Gastroesophageal sphincter (tissue), 4 donors: ENCODE measurements at regions not wholly inside any gene's neighbourhood (a gene's known extent, or its start where the extent isn't known, plus 50 kb on each side); places are given as distances from the start of the nearest gene placed in this dataset.

Experiments
- ATAC-seq: fragments of 150-250 bp; one replicate; pipeline ENCODE4 v1.9.1; 2016; ENCODE audit warnings: mild to moderate bottlenecking, moderate library complexity
- H3K27ac ChIP-seq, 4 donors: fragments of 200-600 bp; sonication (generic) in 3 of 4; 1 replicate in 3 of 4; 2 replicates in 1 of 4; pipeline ENCODE4 v1.5.1; 2016 to 2019
- H3K27me3 ChIP-seq: fragments of 200-600 bp; sonication (generic); one replicate; pipeline ENCODE4 v1.5.1; 2019
- H3K36me3 ChIP-seq, 2 donors: fragments of 200-600 bp; sonication (generic); one replicate each; pipeline ENCODE4 v1.5.1; 2019; ENCODE audit warnings: control low read depth in 1 of 2
- H3K4me1 ChIP-seq, 3 donors: fragments of 200-600 bp; sonication (generic); 1 replicate in 2 of 3; 2 replicates in 1 of 3; pipeline ENCODE4 v1.5.1; 2016 to 2019; ENCODE audit warnings: control low read depth in 2 of 3
- H3K4me3 ChIP-seq, 2 donors: fragments of 200-600 bp; sonication (generic); one replicate each; pipeline ENCODE4 v1.5.1; 2019; ENCODE audit warnings: mild to moderate bottlenecking in 1 of 2, moderate library complexity in 1 of 2
- H3K9me3 ChIP-seq, 3 donors: fragments of 200-600 bp; sonication (generic); one replicate each; pipeline ENCODE4 v1.5.1; 2017 to 2019; ENCODE audit warnings: control low read depth in 2 of 3
- EP300 ChIP-seq: sonication (generic); formaldehyde crosslinking; IDR thresholded peaks from one replicate; pipeline ENCODE4 v1.6.1; 2017; ENCODE audit warnings: antibody characterized with exemption, mild to moderate bottlenecking
- POLR2A ChIP-seq, 2 donors: fragments of 450-650 bp; IDR thresholded peaks; one replicate each; pipeline ENCODE4 v1.6.1; 2017; ENCODE audit warnings: antibody characterized with exemption in 2 of 2, mild to moderate bottlenecking in 2 of 2, moderate library complexity in 1 of 2
- POLR2AphosphoS5 ChIP-seq: sonication (generic); formaldehyde crosslinking; IDR thresholded peaks from one replicate; pipeline ENCODE4 v1.6.1; 2017; ENCODE audit warnings: antibody characterized with exemption
- WGBS, 2 donors: methylation state at CpG; one replicate each; pipeline ENCODE4 v1.1.5; 2018; ENCODE audit warnings: low coverage in 1 of 2; 5-methylcytosine and 5-hydroxymethylcytosine counted together
- TF ChIP-seq, protein P1 (sequence below), 4 experiments: fragments of 200-600 bp in 2 of 4; fragments of 450-650 bp in 2 of 4; sonication (generic) in 1 of 4; IDR thresholded peaks; one replicate each; pipeline ENCODE4 v1.5.1; 2017 to 2019; ENCODE audit warnings: antibody characterized with exemption in 4 of 4, mild to moderate bottlenecking in 2 of 4, moderate library complexity in 2 of 4

DNA sequence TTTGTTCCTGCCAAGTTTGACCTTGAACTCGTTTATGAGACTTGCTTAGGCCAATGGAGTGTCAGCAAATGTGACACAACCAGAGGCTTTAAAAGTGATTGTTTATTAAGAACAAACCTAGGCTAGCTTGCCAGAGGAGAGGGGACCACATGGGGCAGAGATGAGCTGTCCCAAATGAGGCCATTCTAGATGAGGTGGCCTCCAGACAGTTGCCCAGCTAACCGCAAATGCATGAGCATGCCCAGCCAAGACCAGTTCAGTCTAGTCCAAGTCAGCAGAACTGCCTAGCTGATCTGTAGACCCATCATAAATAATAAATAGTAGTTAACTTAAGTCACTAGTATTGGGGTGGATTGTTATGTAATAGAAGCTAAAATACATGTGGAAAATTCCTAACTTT, 172.8 kb upstream of the DYRK2 start:
- TF ChIP-seq, protein P1, sequence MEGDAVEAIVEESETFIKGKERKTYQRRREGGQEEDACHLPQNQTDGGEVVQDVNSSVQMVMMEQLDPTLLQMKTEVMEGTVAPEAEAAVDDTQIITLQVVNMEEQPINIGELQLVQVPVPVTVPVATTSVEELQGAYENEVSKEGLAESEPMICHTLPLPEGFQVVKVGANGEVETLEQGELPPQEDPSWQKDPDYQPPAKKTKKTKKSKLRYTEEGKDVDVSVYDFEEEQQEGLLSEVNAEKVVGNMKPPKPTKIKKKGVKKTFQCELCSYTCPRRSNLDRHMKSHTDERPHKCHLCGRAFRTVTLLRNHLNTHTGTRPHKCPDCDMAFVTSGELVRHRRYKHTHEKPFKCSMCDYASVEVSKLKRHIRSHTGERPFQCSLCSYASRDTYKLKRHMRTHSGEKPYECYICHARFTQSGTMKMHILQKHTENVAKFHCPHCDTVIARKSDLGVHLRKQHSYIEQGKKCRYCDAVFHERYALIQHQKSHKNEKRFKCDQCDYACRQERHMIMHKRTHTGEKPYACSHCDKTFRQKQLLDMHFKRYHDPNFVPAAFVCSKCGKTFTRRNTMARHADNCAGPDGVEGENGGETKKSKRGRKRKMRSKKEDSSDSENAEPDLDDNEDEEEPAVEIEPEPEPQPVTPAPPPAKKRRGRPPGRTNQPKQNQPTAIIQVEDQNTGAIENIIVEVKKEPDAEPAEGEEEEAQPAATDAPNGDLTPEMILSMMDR (IDR thresholded peaks at IDR 0.05) = no peak
- no peak for TF ChIP-seq EP300
- no peak for TF ChIP-seq POLR2A (IDR thresholded peaks at IDR 0.05)
- TF ChIP-seq POLR2AphosphoS5 = no peak
- no peaks in the 10 kb centered on the region for H3K27me3 ChIP-seq
- H3K9me3 ChIP-seq = no peaks in the 10 kb centered on the region
- 78% methylated on average over 2 of the region's 2 CpGs; no CpG with 5 or more reads in 1 of the 2 donors for WGBS, 2 donors
- no peaks in the 10 kb centered on the region for H3K36me3 ChIP-seq
- no peak overlapping the region for H3K27ac ChIP-seq
- no peak overlapping the region for H3K4me3 ChIP-seq
- no peak for ATAC-seq
- H3K4me1 ChIP-seq = peaks cover 0 to 19% (median 6%) of the 10 kb centered on the region in 3 donors

DNA sequence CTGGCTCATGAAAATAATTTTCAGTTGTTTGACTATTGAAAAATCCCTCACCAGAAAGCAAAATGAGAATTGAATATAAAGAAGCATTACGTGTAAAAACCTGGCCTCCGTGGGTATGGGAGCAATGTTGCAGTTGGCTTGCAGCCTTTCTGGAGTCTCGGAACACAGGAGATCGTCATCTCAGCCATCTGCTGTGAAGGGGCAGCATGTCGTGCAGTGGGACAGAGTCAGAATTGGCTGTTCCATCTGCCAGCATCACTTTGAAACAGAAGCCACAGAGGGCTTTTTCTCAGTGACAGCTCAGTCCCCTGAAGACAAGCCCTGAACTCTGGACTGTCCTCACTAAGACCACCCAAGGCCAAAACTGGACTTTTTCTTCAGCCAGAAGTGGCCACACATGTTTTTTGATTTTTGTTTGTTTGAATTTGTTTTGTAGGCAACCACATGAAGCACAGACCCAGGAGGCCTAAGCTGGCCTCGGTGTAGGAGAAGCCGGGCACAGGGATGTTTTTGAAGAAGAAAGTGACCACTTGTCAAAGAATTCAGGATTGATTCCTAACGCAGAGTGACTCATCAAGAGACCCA, 170.8 kb upstream of the DYRK2 start:
- Histone ChIP-seq H3K27me3 (no peaks in the 10 kb centered on the region), H3K36me3 (no peaks in the 10 kb centered on the region), H3K4me3 (no peak overlapping the region), H3K9me3 (no peaks in the 10 kb centered on the region), H3K4me1 (peaks cover 0 to 5% (median 0%) of the 10 kb centered on the region in 3 donors), H3K27ac (no peak overlapping the region)
- WGBS, 2 donors = 92 to 97% methylated on average over 8 of the region's 8 CpGs
- no peak for ATAC-seq
- no peak for TF ChIP-seq POLR2AphosphoS5

DNA sequence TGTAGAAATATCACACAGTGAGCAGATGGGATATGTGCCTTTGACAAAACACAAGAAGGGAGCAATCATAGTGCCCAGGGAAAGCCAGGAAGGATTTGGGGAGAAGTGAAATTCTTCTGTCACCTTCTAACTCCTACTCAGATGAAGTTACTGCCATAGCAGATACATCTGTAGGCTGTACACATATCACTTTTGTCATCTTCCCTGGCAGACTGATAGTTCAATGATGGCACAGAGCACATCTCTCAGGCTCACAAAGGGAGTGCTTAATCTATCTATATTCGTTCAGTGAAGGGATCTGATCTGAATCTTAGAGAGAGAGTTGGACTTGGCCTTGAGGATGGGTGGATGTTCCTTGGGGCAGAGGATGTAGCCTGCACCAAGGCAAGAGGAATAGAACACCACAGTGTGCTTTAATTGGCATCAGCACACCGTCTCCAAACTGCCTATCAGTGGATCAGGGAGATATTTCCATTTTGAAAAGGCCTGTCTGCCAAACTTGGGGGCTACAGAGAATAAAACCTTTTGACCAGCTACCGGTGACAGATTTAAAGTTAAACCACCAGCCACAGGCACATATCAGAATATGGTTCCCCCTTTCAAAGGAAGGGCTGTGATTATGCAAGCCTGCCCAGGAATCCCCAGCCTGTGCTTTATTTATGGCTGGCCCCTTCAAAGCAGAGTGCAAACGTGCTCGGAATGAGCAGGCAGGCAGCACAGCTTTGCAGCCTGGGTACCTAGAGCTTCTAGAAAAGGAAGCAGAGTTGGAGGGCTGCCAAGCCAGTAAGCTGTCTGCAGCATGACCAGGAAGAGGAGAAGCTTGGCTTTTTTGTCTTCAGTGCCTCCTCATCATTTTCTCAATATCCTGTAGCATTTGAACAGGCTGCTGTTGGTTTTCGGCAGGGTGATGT, 165.5 kb upstream of the DYRK2 start:
- H3K27me3 ChIP-seq = no peaks in the 10 kb centered on the region
- H3K27ac ChIP-seq = peak overlapping the region in 1 of 4 donors; percentile 8
- no peaks in the 10 kb centered on the region for H3K36me3 ChIP-seq
- peak; percentile 71 for ATAC-seq
- TF ChIP-seq POLR2A (IDR thresholded peaks at IDR 0.05) (no peak), EP300 (no peak), POLR2AphosphoS5 (no peak)
- TF ChIP-seq, protein P1 (IDR thresholded peaks at IDR 0.05) = no peak
- no peak overlapping the region for H3K4me3 ChIP-seq
- no peaks in the 10 kb centered on the region for H3K9me3 ChIP-seq
- H3K4me1 ChIP-seq = peaks cover 0 to 18% (median 8%) of the 10 kb centered on the region in 3 donors
- 52 to 71% methylated on average over 2 to 6 of the region's 6 CpGs for WGBS, 2 donors

DNA sequence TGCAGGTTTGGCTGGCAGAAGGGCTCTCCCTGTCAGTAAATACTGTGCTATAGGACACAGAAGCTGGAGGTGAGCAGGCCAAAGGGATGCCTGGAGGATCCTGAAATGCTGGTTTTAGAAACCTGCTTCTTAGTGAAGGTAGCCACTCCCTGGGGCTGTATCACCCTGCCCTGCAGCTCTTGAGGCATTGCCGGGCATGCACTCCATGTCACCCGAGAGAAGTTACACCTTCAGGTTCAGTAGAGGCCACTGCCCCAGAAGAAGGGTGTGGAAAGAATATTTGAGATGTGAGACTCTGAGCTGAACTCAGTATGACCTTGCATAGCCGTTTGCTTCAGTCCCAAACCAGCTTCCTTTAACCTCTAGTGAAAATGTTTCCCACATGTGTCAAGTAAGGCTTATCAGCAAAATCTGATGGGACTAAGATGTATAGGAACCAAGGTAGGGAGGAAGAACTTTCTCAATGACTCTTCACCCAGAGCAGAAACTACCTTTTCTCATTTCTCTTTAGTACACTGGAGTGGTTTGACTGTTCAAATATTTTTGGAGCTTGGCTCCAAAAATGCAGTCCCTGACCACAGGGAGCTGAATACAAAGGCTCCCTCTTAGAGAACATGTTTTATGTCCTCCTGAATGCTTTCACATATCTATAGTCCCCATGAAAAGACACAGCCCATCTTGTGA, 164.5 kb upstream of the DYRK2 start:
- WGBS, 2 donors = 22 to 50% methylated on average over 1 of the region's 3 CpGs
- TF ChIP-seq POLR2A (IDR thresholded peaks at IDR 0.05) (no peak), POLR2AphosphoS5 (no peak), EP300 (no peak)
- TF ChIP-seq, protein P1 (IDR thresholded peaks at IDR 0.05) = no peak
- H3K9me3 ChIP-seq = no peaks in the 10 kb centered on the region
- no peaks in the 10 kb centered on the region for H3K27me3 ChIP-seq
- ATAC-seq = no peak
- H3K36me3 ChIP-seq = no peaks in the 10 kb centered on the region
- H3K4me3 ChIP-seq = no peak overlapping the region
- H3K4me1 ChIP-seq = peaks cover 0 to 18% (median 8%) of the 10 kb centered on the region in 3 donors
- H3K27ac ChIP-seq = no peak overlapping the region

DNA sequence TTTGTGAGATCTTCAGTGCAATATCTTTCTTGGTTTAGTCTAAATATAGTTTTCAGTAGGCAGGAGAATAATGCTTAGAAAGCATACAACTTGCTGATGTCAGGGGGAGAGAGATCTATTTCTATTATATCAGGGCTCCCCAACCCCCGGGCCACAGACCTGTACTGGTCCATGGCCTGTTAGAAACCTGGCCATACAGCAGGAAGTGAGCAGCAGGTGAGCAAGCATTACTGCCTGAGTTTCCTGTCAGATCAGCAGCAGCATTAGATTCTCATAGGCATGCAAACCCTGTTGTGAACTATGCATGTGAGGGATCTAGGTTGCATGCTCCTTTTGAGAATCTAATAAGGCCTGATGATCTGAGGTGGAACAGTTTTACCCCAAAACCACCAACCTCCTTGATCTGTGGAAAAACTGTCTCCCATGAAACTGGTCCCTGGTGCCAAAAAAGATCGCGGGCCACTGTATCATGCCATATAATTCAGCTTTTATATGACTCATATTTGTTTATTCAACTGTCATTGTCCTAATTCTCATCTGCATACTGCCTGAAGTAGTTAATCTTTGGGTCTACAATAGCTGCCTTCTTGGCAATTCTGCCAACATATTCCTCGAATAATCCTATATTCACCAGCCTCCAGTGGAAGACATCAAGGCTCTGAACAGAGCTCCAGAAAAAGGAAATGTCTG, 163.6 kb upstream of the DYRK2 start:
- H3K4me3 ChIP-seq = no peak overlapping the region
- no peaks in the 10 kb centered on the region for H3K27me3 ChIP-seq
- H3K4me1 ChIP-seq = peaks cover 0 to 18% (median 8%) of the 10 kb centered on the region in 3 donors
- TF ChIP-seq EP300 (no peak), POLR2A (IDR thresholded peaks at IDR 0.05) (no peak), POLR2AphosphoS5 (no peak)
- TF ChIP-seq, protein P1 (IDR thresholded peaks at IDR 0.05) = no peak
- WGBS, 2 donors = 66 to 78% methylated on average over 3 to 4 of the region's 4 CpGs
- no peaks in the 10 kb centered on the region for H3K36me3 ChIP-seq
- H3K9me3 ChIP-seq = peaks cover 0 to 3% (median 0%) of the 10 kb centered on the region in 3 donors
- ATAC-seq = no peak
- no peak overlapping the region for H3K27ac ChIP-seq
